Progenitor cell of endocrine pancreas (in vitro differentiated cells): ENCODE measurements at regions not wholly inside any gene's neighbourhood (a gene's known extent, or its start where the extent isn't known, plus 50 kb on each side); places are given as distances from the start of the nearest gene placed in this dataset.

ENCODE experiments used
- DNase-seq: peaks from one replicate; pipeline ENCODE4 v3.0.0; 2021; ENCODE audit warnings: low spot score; ENCODE audit not compliant: unreplicated experiment
- H3K27ac Mint-ChIP-seq: 2 replicates; pipeline ENCODE4 v1.8.0; 2021; ENCODE audit warnings: mild to moderate bottlenecking, moderate library complexity, mixed read lengths
- H3K27me3 Mint-ChIP-seq: 2 replicates; pipeline ENCODE4 v1.8.0; 2021; ENCODE audit warnings: mixed read lengths
- H3K36me3 Mint-ChIP-seq: 2 replicates; pipeline ENCODE4 v1.8.0; 2022; ENCODE audit warnings: mixed read lengths; ENCODE audit not compliant: insufficient read depth
- H3K4me1 Mint-ChIP-seq: 2 replicates; pipeline ENCODE4 v1.8.0; 2021; ENCODE audit warnings: low read depth, mixed read lengths
- H3K4me3 Mint-ChIP-seq: 2 replicates; pipeline ENCODE4 v1.8.0; 2021; ENCODE audit warnings: low read depth, mild to moderate bottlenecking, moderate library complexity, mixed read lengths
- H3K9me3 Mint-ChIP-seq: 2 replicates; pipeline ENCODE4 v1.8.0; 2021; ENCODE audit warnings: low read depth, mixed read lengths
- TF ChIP-seq, protein P1 (sequence below): fragments of 200-600 bp; sonication (generic); IDR thresholded peaks from one replicate; pipeline ENCODE4 v1.5.0; 2021; ENCODE audit warnings: antibody characterized with exemption, mild to moderate bottlenecking; ENCODE audit not compliant: unreplicated experiment

DNA sequence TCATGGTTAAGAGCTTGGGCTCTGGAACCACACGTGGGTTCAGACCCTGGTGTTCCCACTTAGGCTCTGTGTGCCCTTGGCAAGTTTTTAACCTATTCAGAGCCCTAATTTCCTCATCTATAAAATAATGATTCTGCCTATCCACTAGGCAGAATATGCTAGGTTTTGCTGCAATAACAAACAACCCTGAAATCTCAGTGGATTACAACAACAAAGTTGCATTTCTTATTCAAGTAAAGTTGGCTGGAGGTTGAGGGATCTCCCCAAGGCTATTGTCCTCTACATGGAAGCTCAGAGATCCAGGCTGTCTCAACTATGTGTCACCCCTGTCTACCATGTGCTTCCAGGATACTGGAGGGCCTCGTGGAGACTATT, 275.4 kb upstream of the SIX2 start:
- H3K36me3 Mint-ChIP-seq: no peaks in the 10 kb centered on the region
- H3K4me1 Mint-ChIP-seq: peaks cover 3% of the 10 kb centered on the region
- no peak overlapping the region for H3K27ac Mint-ChIP-seq
- DNase-seq: no peak
- TF ChIP-seq, protein P1, sequence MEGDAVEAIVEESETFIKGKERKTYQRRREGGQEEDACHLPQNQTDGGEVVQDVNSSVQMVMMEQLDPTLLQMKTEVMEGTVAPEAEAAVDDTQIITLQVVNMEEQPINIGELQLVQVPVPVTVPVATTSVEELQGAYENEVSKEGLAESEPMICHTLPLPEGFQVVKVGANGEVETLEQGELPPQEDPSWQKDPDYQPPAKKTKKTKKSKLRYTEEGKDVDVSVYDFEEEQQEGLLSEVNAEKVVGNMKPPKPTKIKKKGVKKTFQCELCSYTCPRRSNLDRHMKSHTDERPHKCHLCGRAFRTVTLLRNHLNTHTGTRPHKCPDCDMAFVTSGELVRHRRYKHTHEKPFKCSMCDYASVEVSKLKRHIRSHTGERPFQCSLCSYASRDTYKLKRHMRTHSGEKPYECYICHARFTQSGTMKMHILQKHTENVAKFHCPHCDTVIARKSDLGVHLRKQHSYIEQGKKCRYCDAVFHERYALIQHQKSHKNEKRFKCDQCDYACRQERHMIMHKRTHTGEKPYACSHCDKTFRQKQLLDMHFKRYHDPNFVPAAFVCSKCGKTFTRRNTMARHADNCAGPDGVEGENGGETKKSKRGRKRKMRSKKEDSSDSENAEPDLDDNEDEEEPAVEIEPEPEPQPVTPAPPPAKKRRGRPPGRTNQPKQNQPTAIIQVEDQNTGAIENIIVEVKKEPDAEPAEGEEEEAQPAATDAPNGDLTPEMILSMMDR: no peak
- H3K27me3 Mint-ChIP-seq: peaks cover 51% of the 10 kb centered on the region
- H3K9me3 Mint-ChIP-seq: no peaks in the 10 kb centered on the region
- H3K4me3 Mint-ChIP-seq: no peak overlapping the region

DNA sequence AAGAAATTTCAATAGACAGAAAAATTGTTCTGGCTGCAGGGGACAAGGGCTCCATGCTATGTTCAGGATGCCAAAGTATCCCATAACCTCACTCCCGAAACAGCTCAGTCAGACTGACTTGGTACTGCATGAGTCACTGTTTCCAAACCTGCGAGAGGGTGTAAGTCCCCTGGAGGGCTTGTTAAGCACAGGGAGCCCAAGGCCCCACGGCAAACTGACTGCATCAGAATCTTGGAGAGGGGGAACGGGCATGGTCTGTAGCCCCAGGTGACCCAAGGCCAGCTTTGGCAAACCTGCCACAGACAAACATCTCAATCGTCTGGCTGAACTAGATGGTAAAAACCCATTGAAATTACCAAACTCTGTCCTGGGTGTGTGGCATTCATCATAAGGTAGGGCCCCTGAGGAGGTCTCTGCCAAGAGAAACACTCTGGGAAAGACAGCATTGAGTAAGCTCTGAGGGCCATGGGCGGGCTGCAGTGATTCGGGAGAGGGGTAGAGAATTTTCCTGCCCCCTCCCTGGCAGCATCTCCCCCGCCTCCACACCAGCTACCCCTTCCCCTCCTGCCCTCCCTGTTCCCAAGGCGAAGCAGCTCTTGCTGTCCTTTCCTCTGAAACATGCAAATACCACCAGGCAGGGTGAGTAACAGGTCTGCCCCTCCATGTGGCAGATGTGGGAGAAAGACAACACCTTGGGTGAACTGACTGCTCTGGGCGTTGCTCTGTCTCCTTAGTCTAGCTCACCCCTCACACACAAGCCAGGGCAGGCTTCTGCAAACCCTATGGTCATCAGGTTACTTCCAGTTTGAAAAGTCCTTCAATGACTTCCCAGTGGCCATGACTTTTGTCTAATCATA, 274.7 kb upstream of the SIX2 start:
- Mint-ChIP-seq H3K27ac (no peak overlapping the region), H3K4me1 (peaks cover 9% of the 10 kb centered on the region), H3K36me3 (no peaks in the 10 kb centered on the region), H3K9me3 (no peaks in the 10 kb centered on the region), H3K27me3 (peaks cover 55% of the 10 kb centered on the region), H3K4me3 (no peak overlapping the region)
- TF ChIP-seq, protein P1: no peak
- no peak for DNase-seq

DNA sequence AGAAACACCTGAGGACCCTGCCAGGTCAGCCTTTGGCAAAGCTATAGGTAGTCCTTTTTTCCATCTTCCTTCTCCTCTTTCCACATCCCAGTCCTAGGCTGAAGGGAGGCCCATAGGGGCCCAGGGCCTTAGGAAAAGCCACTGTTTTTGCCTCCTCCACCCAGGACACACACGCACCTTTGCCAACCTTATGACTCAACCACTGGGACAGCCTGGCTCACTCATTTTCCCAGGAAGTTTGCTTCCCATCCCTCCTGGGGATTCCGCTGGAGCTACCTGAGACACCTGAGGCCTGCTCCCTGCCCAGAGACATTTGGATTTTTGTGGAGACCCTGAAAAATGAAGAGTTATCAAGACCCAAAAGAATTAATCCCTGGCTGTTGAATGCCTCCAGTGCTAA, 273.4 kb upstream of the SIX2 start:
- H3K36me3 Mint-ChIP-seq: no peaks in the 10 kb centered on the region
- no peaks in the 10 kb centered on the region for H3K9me3 Mint-ChIP-seq
- H3K27ac Mint-ChIP-seq: no peak overlapping the region
- no peak for DNase-seq
- TF ChIP-seq, protein P1: no peak
- H3K4me3 Mint-ChIP-seq: no peak overlapping the region
- H3K4me1 Mint-ChIP-seq: peaks cover 16% of the 10 kb centered on the region
- peaks cover 56% of the 10 kb centered on the region for H3K27me3 Mint-ChIP-seq

DNA sequence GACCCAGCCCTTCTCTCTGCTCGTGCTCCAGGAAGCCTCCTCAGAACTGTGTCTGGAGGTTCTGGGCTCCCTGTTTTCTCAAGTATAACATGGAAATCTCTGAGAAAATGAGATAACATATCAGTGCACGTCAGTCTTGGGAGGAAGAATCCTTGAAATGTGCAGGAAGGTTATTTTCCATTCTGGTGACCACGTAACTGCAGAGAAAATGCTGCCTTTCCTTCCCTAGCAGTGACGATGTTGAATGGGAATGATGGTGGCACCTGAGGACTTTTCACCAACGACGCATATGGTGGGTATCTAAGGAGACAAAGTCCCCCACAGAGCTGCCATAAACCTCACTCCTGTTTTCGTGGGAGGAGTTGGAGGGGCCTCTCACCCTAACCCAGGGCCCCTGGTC, 272.1 kb upstream of the SIX2 start:
- Mint-ChIP-seq H3K36me3 (no peaks in the 10 kb centered on the region), H3K4me3 (no peak overlapping the region), H3K27me3 (peaks cover 48% of the 10 kb centered on the region), H3K4me1 (peaks cover 16% of the 10 kb centered on the region), H3K9me3 (no peaks in the 10 kb centered on the region), H3K27ac (no peak overlapping the region)
- no peak for DNase-seq
- TF ChIP-seq, protein P1: no peak

DNA sequence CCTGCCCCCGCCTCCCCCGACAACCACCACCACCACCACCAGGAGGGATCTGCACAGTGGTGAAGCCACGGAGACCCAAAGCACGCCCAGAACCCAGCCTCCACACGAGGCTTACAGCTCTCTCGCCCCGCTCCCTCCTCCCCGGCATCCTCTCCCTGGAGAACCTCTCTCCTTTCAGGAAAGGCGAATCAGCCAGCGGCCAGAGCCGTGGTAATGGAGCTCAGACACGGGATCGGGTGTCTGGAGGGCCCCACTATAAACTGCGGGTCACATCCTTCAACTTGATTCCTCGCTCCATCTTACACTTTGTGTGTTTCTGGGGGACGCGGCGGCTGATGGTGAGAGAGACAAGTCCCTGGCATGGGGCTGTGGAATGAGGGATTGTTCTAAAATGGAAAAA, 271.5 kb upstream of the SIX2 start:
- Mint-ChIP-seq H3K27me3 (peaks cover 45% of the 10 kb centered on the region), H3K9me3 (no peaks in the 10 kb centered on the region), H3K27ac (no peak overlapping the region), H3K4me1 (peaks cover 17% of the 10 kb centered on the region), H3K4me3 (no peak overlapping the region), H3K36me3 (no peaks in the 10 kb centered on the region)
- no peak for DNase-seq
- TF ChIP-seq, protein P1: no peak
